Endodermal cell (in vitro differentiated cells): ENCODE measurements at regions not wholly inside any gene's neighbourhood (a gene's known extent, or its start where the extent isn't known, plus 50 kb on each side); places are given as distances from the start of the nearest gene placed in this dataset.

Source experiments
- DNase-seq: peaks from one replicate; pipeline ENCODE4 v3.0.0-alpha.2; 2017
- H3K27ac ChIP-seq: 2 replicates; pipeline ENCODE4 v1.5.1; 2013; ENCODE audit warnings: mild to moderate bottlenecking, low read depth, low read length, moderate library complexity
- H3K27me3 ChIP-seq: 2 replicates; pipeline ENCODE4 v1.6.1; 2013; ENCODE audit warnings: mild to moderate bottlenecking, low read length, moderate library complexity; ENCODE audit not compliant: insufficient read depth, control insufficient read depth, poor library complexity, severe bottlenecking
- H3K36me3 ChIP-seq: 2 replicates; pipeline ENCODE4 v1.7.0; 2013; ENCODE audit warnings: mild to moderate bottlenecking, low read length, moderate library complexity; ENCODE audit not compliant: control insufficient read depth, insufficient read depth
- H3K4me1 ChIP-seq: one replicate; pipeline ENCODE4 v1.7.0; 2013; ENCODE audit warnings: low read length; ENCODE audit not compliant: control insufficient read depth, insufficient read depth
- H3K4me3 ChIP-seq: 2 replicates; pipeline ENCODE4 v1.5.1; 2013; ENCODE audit warnings: mild to moderate bottlenecking, low read length, moderate library complexity
- H3K9ac ChIP-seq: 2 replicates; pipeline ENCODE4 v1.6.1; 2013; ENCODE audit warnings: mild to moderate bottlenecking, low read length, moderate library complexity; ENCODE audit not compliant: poor library complexity, severe bottlenecking; ENCODE audit errors: extremely low read depth
- H3K9me3 ChIP-seq: 2 replicates; pipeline ENCODE4 v1.6.1; 2013; ENCODE audit warnings: mild to moderate bottlenecking, low read length, moderate library complexity; ENCODE audit not compliant: control insufficient read depth
- H3K27ac Mint-ChIP-seq: 2 replicates; pipeline ENCODE4 v1.8.0; 2020; ENCODE audit warnings: mixed read lengths
- H3K27me3 Mint-ChIP-seq: 2 replicates; pipeline ENCODE4 v1.8.0; 2021; ENCODE audit warnings: mild to moderate bottlenecking, mixed read lengths; ENCODE audit not compliant: insufficient read depth
- H3K36me3 Mint-ChIP-seq: 2 replicates; pipeline ENCODE4 v1.8.0; 2020; ENCODE audit warnings: low read depth, mixed read lengths
- H3K4me1 Mint-ChIP-seq: 2 replicates; pipeline ENCODE4 v1.8.0; 2020; ENCODE audit warnings: mixed read lengths
- H3K4me3 Mint-ChIP-seq: 2 replicates; pipeline ENCODE4 v1.8.0; 2020; ENCODE audit warnings: mild to moderate bottlenecking, moderate library complexity, mixed read lengths
- H3K9me3 Mint-ChIP-seq: 2 replicates; pipeline ENCODE4 v1.8.0; 2020; ENCODE audit warnings: mild to moderate bottlenecking, mixed read lengths
- WGBS, 2 experiments: methylation state at CpG; one replicate each; pipeline versions ENCODE4 v1.1.5 to v1.1.7; 2013; ENCODE audit warnings: missing lambda C conversion rate in 2 of 2, mixed read lengths in 1 of 2; ENCODE audit not compliant: insufficient coverage in 1 of 2, insufficient read length in 1 of 2; 5-methylcytosine and 5-hydroxymethylcytosine counted together
- TF ChIP-seq, protein P1 (sequence below): fragments of 200-600 bp; sonication (generic); conservative IDR thresholded peaks from 2 replicates; pipeline ENCODE4 v1.5.0; 2021; ENCODE audit warnings: antibody characterized with exemption, mild to moderate bottlenecking

GRCh38 chr12:126581655-126582054 is 1516.4 kb downstream of the AACS start:
- no peaks in the 10 kb centered on the region for H3K9me3 ChIP-seq

DNA sequence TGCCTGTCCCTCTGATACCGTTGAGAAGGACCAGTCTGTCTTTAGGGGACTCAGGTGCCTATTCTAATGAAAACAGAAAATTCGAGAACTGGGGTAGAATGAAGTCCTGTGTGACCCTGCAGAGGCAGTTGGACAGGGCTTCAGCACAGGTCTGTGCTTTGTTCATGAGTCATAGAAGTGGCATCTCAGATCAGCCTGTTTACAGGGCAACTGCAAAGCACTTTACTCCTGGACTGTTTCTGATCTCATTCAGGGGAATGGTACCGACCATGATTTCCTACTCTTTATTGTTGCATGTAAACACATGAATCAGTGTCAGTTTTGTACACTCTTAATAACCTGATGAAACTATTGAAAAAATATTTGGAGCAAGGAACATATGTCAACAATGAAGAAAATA is 1517.0 kb downstream of the AACS start:
- Mint-ChIP-seq H3K9me3 (no peaks in the 10 kb centered on the region), H3K4me1 (peaks cover 5% of the 10 kb centered on the region), H3K27me3 (no peaks in the 10 kb centered on the region), H3K36me3 (no peaks in the 10 kb centered on the region), H3K4me3 (no peak overlapping the region), H3K27ac (no peak overlapping the region)
- no peak overlapping the region for H3K9ac ChIP-seq
- WGBS, 2 experiments = 52 to 53% methylated on average over 3 of the region's 3 CpGs
- H3K27ac ChIP-seq = no peak overlapping the region
- no peaks in the 10 kb centered on the region for H3K36me3 ChIP-seq
- H3K4me3 ChIP-seq = no peak overlapping the region
- no peaks in the 10 kb centered on the region for H3K9me3 ChIP-seq
- H3K27me3 ChIP-seq = no peaks in the 10 kb centered on the region
- H3K4me1 ChIP-seq = no peaks in the 10 kb centered on the region
- no peak for DNase-seq
- TF ChIP-seq, protein P1, sequence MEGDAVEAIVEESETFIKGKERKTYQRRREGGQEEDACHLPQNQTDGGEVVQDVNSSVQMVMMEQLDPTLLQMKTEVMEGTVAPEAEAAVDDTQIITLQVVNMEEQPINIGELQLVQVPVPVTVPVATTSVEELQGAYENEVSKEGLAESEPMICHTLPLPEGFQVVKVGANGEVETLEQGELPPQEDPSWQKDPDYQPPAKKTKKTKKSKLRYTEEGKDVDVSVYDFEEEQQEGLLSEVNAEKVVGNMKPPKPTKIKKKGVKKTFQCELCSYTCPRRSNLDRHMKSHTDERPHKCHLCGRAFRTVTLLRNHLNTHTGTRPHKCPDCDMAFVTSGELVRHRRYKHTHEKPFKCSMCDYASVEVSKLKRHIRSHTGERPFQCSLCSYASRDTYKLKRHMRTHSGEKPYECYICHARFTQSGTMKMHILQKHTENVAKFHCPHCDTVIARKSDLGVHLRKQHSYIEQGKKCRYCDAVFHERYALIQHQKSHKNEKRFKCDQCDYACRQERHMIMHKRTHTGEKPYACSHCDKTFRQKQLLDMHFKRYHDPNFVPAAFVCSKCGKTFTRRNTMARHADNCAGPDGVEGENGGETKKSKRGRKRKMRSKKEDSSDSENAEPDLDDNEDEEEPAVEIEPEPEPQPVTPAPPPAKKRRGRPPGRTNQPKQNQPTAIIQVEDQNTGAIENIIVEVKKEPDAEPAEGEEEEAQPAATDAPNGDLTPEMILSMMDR = no peak

More at GRCh38 chr12:126581655-126582054, 1516.4 kb downstream of the AACS start:
- Histone ChIP-seq H3K36me3 (no peaks in the 10 kb centered on the region), H3K27ac (no peak overlapping the region), H3K27me3 (no peaks in the 10 kb centered on the region), H3K4me3 (no peak overlapping the region), H3K4me1 (no peaks in the 10 kb centered on the region), H3K9ac (no peak overlapping the region)
- no peak for DNase-seq
- H3K4me3 Mint-ChIP-seq = no peak overlapping the region
- H3K9me3 Mint-ChIP-seq = no peaks in the 10 kb centered on the region
- peaks cover 5% of the 10 kb centered on the region for H3K4me1 Mint-ChIP-seq
- H3K36me3 Mint-ChIP-seq = no peaks in the 10 kb centered on the region
- H3K27me3 Mint-ChIP-seq = no peaks in the 10 kb centered on the region
- TF ChIP-seq, protein P1 = no peak
- no peak overlapping the region for H3K27ac Mint-ChIP-seq

DNA sequence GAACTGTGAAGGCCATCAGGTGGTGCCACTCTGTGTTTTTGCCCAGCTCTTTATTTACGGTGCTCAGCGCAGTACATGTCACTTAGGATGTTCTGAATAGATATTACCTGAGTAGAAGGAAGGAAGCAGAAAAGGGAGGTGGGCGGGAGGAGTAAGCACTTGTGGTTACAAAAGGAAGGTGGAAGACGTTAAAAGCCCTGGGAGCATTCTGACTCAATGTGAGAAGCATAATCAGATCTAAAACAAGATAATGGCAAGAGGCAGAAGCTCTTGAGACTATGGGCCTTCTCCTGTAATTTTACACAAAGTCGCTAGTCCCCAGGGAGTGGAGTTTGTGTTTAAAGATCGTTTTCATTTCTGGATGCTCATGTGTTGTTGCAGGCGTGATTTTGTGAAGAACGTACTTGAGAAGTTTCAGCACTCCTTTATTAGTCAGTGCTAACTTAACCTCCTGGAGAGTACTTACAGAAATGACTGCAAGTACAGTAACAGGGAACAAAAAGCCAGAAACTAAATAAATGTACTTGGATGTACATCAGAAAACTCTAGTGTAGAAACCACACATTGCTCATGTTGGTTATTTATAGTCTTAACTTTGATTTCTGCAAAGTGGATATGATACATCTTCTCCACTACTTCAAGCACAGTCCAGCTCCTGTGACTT is 1523.5 kb downstream of the AACS start:
- no peaks in the 10 kb centered on the region for H3K27me3 Mint-ChIP-seq
- 89 to 92% methylated on average over 5 to 8 of the region's 8 CpGs for whole genome bisulfite sequencing, 2 experiments
- no peaks in the 10 kb centered on the region for H3K36me3 Mint-ChIP-seq
- no peaks in the 10 kb centered on the region for H3K36me3 ChIP-seq
- TF ChIP-seq, protein P1 = no peak
- H3K27me3 ChIP-seq = no peaks in the 10 kb centered on the region
- DNase-seq = no peak
- no peak overlapping the region for H3K27ac ChIP-seq
- no peaks in the 10 kb centered on the region for H3K4me1 ChIP-seq
- H3K4me3 ChIP-seq = no peak overlapping the region
- H3K4me1 Mint-ChIP-seq = peaks cover 5% of the 10 kb centered on the region
- no peak overlapping the region for H3K4me3 Mint-ChIP-seq
- H3K27ac Mint-ChIP-seq = no peak overlapping the region
- H3K9me3 Mint-ChIP-seq = no peaks in the 10 kb centered on the region
- H3K9me3 ChIP-seq = no peaks in the 10 kb centered on the region
- H3K9ac ChIP-seq = no peak overlapping the region
